ENCODE measurements at regions not wholly inside any gene's neighbourhood (a gene's known extent, or its start where the extent isn't known, plus 50 kb on each side); places are given as distances from the start of the nearest gene placed in this dataset.

DNA sequence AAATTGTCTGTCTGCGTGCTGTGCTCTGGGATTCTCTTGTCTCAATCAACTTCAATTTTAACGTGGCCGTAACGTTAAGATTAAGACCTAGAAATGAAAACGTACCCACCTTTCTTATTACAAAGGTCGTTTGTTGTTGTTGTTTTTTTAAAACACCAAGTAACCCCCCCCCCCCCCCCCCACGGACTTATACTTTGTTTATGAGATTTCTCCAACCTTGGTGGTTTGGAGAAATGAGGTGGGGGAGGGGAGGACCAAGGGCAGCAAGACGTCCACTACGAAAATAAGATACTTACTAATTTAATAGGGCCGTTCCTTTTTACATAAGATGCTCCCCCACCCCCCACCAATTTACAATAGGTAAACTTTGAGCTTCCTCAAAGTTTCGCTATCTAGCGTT, 244.4 kb upstream of the TOPAZ1 start:
- TF ChIP-seq MAX (IDR thresholded peaks at IDR 0.05; ENCODE audit: low read depth, low read length) (no peak), ZBTB33 (IDR thresholded peaks at IDR 0.05) (no peak), EP300 (IDR thresholded peaks at IDR 0.05; ENCODE audit: borderline replicate concordance in 1 of 2, control insufficient read depth in 1 of 2, low read depth in 2 of 2, low read length in 2 of 2) (no peak), ASH2L (IDR thresholded peaks at IDR 0.05; ENCODE audit: borderline replicate concordance, low read depth) (no peak), CREB1 (IDR thresholded peaks at IDR 0.05; ENCODE audit: low read depth) (no peak)
- TF ChIP-seq, protein P1, sequence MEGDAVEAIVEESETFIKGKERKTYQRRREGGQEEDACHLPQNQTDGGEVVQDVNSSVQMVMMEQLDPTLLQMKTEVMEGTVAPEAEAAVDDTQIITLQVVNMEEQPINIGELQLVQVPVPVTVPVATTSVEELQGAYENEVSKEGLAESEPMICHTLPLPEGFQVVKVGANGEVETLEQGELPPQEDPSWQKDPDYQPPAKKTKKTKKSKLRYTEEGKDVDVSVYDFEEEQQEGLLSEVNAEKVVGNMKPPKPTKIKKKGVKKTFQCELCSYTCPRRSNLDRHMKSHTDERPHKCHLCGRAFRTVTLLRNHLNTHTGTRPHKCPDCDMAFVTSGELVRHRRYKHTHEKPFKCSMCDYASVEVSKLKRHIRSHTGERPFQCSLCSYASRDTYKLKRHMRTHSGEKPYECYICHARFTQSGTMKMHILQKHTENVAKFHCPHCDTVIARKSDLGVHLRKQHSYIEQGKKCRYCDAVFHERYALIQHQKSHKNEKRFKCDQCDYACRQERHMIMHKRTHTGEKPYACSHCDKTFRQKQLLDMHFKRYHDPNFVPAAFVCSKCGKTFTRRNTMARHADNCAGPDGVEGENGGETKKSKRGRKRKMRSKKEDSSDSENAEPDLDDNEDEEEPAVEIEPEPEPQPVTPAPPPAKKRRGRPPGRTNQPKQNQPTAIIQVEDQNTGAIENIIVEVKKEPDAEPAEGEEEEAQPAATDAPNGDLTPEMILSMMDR (IDR thresholded peaks at IDR 0.05 in 2 of 3, conservative IDR thresholded peaks at IDR 0.05 in 1 of 3; ENCODE audit: control insufficient read depth in 2 of 3, extremely low read depth in 1 of 3, insufficient read depth in 1 of 3, low read depth in 3 of 3, low read length in 3 of 3) = no peak
- TF ChIP-seq, protein P2, sequence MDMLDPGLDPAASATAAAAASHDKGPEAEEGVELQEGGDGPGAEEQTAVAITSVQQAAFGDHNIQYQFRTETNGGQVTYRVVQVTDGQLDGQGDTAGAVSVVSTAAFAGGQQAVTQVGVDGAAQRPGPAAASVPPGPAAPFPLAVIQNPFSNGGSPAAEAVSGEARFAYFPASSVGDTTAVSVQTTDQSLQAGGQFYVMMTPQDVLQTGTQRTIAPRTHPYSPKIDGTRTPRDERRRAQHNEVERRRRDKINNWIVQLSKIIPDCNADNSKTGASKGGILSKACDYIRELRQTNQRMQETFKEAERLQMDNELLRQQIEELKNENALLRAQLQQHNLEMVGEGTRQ (IDR thresholded peaks at IDR 0.05; ENCODE audit: borderline replicate concordance, low read depth, low read length) = no peak
